Hematopoietic multipotent progenitor cell treated with erythropoietin and hydrocortisone succinate and interleukin-3 and kit ligand, for 15 days (in vitro differentiated cells): ENCODE measurements at regions not wholly inside any gene's neighbourhood (a gene's known extent, or its start where the extent isn't known, plus 50 kb on each side); places are given as distances from the start of the nearest gene placed in this dataset.
"Not testable (repeated sequence)": the region's sequence is repeated elsewhere in the genome, so short reads cannot be mapped to it uniquely, and the experiment has no call there.

ENCODE experiments used
- DNase-seq: peaks from one replicate; pipeline ENCODE4 v3.0.0-alpha.2; 2015; ENCODE audit warnings: low spot score

DNA sequence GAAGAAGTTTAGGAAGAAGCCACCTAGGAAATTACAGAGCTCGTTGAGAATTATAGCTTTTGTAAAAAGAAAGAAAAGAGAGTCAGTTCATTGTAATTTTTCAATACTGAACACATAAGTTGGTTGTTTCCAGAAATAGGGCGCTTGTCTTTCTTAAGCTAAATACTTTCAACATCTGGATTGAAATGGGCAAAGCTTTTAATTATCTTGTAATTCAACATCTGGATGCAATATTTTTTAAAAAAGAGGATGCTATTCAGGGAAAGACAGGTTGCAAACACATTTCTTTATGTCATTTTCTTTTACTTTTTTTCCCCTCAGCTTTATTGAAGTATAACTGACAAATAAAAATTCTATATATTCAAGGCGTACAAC, 100.7 kb upstream of the TRPC7 start:
- no peak for DNase-seq

DNA sequence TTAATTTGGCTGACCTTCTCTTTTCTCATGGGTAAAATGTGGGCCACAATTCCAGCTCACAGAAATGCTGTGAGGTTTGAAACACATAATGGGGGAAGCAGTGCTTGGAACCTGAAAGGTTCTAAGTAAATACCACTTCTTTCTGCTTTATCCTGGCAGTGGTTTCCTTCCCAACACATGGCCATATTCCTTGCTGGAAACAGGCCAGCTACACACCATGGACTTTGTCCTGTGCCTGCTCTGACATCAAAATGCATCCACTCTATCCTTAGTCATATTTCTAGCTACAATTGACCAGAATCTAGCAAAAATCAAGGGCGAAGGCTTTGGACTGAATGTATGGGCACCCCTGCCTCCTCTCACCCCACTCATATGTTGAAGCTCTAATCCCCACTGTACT, 93.1 kb upstream of the TRPC7 start:
- no peak for DNase-seq

- no peak for DNase-seq
Observed at GRCh38 chr5:136457390-136458013, 92.2 kb upstream of the TRPC7 start.

GRCh38 chr5:136455409-136455808, 90.1 kb upstream of the TRPC7 start:
- DNase-seq: no peak

- DNase-seq: no peak
Observed at GRCh38 chr5:136453986-136454758, 88.8 kb upstream of the TRPC7 start.

- DNase-seq: no peak
Observed at GRCh38 chr5:136453199-136453598, 87.9 kb upstream of the TRPC7 start.

GRCh38 chr5:136447576-136447975, 82.2 kb upstream of the TRPC7 start:
- not testable (repeated sequence) for DNase-seq

DNA sequence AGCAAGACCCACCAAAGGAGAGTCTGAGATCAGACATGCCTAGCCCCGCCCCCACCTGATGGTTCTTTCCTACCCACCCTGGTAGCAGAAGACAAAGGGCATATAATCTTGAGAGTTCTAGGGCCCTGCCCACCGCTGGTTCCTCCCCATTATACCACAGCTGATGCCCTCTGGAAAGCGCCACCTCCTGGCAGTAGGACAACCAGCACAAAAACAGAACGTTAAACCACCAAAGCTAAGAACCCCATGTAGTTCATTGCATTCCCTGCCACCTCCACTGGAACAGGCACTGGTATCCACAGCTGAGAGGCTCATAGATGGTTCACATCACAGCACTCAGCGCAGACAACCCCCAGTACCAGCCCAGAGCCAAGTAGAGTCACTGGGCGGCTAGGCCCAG, 81.2 kb upstream of the TRPC7 start:
- no peak for DNase-seq

DNA sequence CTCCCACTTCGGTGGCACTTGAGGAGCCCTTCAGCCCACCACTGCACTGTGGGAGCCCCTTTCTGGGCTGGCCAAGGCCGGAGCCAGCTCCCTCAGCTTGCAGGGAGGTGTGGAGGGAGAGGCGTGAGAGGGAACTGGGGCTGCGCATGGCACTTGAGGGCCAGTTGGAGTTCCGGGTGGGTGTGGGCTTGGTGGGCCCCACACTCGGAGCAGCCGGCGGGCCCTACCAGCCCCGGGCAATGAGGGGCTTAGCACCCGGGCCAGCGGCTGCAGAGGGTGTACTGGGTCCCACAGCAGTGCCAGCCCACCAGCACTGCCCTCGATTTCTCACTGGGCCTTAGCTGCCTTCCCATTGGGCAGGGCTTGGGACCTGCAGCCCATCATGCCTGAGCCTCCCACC, 78.8 kb upstream of the TRPC7 start:
- DNase-seq: not testable (repeated sequence)

- DNase-seq: no peak
Observed at GRCh38 chr5:136439367-136439766, 74.0 kb upstream of the TRPC7 start.

GRCh38 chr5:136435946-136436543, 70.7 kb upstream of the TRPC7 start:
- no peak for DNase-seq

DNA sequence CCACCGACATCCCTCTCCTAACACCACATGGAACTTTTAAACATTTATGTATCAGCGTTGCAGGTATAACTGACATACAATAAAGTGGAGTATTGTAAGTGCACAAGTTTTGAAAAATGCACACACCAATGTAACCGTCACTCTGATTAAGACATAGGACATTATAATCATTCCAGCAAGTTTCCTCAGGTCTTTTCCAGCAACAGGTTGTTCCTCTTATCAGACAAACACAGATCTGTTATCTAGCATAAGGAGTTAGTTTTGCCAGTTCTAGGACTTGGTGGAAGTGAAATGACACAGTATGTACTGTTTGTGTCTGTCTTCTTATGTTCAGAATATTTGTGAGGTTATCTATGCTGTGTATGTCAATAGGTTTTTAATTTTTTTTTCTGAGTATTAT, 69.5 kb upstream of the TRPC7 start:
- DNase-seq: no peak

DNA sequence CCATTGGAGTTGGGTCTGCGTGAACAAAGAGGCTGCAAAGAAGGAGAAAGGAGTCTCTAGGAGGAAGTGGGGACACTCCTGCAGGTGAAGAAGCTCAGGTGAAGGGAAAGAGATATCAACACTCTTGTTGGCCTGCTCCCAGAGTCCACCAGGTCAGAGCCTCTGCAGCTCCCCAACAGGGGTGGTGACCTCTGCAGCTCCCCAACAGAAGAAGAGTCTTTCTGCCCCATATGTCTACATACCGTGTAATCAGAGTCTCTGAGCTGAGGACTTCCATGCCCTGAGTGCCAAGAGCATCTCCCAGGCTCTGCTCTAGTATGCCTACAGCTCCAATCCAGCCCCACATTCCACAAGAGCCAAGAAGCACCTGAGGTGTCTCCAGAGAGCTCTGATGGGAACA, 67.4 kb upstream of the TRPC7 start:
- DNase-seq: no peak

DNA sequence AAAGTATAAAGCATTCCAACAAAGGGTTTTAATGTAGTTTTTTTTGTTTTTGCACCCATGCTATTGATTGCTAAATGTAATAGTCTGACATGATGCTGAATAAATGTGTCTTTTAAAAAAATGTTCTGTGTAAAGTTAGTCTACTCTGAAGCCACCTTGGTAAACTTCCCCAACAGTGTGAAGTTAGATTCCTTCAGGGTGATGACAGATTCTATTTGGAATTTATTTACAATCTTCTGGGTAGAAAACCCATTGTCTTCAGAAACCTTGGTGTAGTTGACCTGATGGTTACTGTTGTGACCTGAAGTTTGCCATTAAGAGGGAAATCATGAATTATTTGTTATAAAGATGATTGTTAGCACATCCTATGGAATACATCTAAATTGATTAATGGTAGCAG, 64.7 kb upstream of the TRPC7 start:
- no peak for DNase-seq

GRCh38 chr5:136427426-136427825, 62.1 kb upstream of the TRPC7 start:
- DNase-seq: no peak

- no peak for DNase-seq
Observed at GRCh38 chr5:136425921-136426320, 60.6 kb upstream of the TRPC7 start.

DNA sequence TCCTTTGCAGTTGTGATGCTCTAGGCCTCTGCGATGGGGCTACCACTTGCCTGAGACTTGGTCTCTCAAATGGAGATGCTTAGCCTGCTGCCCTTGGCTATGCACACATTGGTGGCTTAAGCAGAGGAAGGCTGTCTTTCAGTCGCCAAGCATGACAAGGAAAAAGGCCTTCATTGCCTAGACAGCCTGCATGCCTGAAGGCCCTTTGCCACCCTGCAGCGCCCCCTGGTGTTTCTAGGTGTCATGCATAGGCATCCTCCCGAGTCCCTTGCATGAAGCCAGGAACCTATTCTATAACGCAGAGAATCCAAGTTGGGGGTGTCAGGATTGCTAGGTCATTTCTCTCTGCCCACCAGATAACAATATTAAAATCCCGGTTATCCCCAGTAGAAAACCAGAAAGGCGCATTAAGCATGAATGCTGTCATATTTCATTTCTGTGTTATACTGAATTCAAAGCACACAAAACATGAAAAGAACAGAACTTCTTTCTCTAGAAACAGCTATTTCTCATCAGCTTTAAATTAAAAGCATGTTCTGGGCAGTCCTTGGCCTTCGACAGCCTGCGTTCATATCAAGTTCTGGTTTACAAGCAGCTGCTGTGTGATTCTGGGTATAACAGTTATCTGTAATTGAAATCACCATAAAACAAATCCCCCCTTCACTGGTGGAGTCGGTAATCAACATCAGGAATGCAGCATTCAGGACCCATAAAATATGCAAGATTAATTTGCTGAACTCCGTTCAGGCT, 59.7 kb upstream of the TRPC7 start:
- DNase-seq: peak; percentile 52

DNA sequence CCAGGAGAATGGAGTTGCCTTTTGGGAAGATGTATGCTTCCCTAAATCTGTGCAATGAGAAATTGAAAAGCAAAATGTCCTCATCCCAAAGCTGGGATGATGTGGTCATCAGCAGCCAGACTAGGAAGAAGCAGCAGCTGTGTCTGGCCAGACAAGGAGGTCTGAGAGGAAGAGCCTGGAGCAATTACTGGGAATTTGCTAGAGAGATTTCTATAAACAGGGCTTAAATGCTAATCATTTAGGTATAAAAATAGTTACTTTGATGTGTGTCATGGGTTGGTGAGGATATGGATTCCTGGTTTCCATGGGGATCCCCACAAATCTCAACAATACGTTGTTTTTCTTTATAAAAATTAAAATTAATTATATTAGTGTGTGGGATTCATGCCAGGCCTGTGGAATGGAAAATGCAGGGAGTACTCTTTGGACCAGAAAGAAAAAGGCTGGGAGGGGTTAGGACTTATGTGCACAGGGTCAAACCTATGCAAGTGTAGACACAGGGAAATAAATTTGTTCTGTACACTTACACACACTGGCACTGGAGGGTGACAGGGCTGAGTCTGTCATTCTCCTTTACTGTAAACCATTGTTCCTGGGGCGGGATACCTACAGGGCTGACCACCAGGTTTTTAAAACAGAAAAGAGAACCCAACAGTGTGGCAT, 58.7 kb upstream of the TRPC7 start:
- no peak for DNase-seq

DNA sequence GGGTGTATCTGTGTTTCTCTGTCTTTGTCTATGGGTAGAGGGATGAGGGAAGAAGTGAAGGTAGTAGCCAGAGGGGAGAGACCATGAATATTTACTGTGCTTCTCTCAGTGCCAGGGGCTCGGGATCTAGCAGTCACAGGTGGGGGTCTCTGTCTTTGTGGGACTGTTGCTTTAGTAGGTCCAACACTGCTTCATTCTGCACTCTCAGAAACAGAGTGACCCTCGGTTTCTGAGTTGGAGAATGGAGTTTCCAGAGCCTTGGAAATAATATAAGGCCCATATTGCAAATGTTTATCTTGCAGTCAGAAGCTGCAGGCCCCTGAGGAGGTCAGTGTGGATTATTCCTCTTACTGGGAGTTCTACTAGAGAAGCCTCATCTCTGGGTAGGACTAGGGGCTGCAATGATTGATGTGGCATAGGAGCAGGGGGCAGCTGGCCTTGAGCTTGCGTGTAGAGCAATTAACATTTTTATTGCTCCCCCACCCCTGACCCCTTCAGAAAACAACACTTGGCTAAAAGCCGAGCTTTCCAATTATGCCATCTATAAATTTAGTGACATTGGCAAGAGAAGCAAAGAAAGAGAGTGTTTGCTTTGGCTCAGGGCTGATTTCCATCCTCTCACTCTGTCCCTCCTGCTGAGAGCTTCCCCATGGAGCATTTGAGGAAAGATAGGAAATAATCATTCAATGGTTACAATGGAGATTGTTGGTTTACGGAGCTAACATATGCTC, 55.0 kb upstream of the TRPC7 start:
- DNase-seq: no peak

DNA sequence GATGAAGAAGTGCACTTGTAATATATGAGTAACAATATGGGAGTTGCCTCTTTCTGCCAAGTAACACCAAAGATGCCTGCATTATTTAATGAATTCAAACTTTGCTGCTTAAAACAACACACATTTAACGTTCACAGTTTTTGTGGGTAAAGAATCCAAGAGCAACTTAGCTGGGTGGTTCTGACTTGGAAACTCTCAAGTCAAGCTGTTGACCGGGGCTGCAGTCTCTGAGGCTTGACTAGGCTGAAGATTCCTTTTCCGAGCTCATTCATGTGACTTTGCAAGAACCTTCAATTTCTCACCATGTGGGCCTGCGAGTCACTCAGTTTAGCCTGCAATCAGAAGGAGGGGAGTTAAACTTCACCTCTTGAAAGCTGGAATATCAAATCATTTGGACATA, 53.0 kb upstream of the TRPC7 start:
- DNase-seq: no peak
